ENCODE measurements at regions not wholly inside any gene's neighbourhood (a gene's known extent, or its start where the extent isn't known, plus 50 kb on each side); places are given as distances from the start of the nearest gene placed in this dataset.
"Not testable (repeated sequence)": the region's sequence is repeated elsewhere in the genome, so short reads cannot be mapped to it uniquely, and the experiment has no call there.

DNA sequence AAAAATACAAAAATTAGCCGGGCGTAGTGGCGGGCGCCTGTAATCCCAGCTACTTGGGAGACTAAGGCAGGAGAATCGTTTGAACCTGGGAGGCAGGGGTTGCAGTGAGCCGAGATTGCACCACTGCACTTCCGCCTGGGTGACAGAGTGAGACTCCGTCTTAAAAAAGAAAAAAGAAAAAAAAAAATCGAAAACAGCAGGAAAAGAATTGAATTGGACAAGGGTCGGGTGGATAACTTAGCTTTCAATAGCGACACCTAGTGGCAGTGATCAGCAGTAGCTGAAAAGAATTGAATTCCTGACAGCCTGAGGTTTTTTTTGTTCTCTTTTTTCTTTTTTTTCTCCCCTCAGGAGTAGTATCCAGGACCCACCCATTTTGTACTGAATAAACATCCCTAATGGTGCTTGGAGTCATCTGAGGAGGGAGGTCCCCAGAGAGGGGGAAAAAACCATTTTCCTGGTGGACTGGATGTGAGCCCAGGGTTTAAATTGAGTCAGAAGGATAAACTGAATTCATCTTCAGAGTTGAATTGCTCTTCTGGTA is 55.1 kb downstream of the CYCS start:
- peak; percentile 14 to 29 for DNase-seq

DNA sequence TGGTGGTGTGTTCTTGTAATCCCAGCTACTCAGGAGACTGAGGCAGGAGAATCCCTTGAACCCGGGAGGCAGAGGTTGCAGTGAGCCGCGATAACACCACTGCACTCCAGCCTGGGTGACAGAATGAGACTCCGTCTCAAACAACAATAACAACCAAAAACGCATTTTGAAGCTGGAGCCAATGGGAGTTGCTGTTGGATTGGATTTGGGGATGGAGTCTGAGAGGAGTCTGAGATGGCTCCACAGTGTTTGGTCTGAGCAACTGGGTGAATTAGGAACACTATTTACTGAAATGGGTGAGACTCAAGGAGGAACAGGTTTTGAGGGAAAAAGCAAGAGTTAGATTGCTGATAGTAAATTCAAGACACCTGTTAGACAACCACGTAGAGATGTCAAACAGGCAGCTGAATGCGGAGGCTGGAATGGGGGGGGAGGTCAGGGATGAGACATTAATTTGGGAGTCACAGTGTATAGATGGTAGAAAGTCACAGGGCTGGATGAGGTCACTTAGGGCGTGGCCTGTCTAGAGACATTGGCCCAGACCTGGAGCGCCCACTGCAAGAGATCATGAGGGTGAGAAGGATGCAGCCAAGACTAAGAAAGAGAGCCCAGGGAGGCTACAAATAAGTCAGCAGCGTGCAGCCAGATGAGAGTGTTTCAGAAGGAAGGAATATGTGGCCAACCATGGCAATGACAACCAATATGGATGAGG is 56.4 kb downstream of the CYCS start:
- DNase-seq: no peak

GRCh38 chr7:25067726-25068501 is 57.1 kb downstream of the CYCS start:
- no peak for DNase-seq

GRCh38 chr7:25066253-25066652 is 58.8 kb downstream of the CYCS start:
- no peak for DNase-seq

DNA sequence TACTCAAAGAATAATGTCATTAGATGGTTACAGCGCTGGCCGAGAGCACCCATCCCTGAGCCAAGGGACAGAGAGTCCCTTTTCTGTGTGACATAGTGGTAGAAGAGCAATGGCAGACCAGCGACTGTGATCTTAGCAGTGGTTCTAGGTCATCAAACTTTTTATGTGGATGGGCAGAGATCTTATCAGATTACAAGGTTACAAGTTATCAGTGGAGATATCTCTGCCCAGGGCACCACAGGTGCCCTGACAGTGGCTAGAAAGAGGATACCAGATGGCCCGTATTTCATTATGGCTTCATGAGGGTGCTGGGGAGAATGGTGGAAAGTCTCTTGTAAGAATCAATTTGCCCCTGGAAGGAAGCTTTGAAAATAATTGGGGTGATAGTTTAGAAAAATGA is 62.7 kb downstream of the CYCS start:
- no peak for DNase-seq

DNA sequence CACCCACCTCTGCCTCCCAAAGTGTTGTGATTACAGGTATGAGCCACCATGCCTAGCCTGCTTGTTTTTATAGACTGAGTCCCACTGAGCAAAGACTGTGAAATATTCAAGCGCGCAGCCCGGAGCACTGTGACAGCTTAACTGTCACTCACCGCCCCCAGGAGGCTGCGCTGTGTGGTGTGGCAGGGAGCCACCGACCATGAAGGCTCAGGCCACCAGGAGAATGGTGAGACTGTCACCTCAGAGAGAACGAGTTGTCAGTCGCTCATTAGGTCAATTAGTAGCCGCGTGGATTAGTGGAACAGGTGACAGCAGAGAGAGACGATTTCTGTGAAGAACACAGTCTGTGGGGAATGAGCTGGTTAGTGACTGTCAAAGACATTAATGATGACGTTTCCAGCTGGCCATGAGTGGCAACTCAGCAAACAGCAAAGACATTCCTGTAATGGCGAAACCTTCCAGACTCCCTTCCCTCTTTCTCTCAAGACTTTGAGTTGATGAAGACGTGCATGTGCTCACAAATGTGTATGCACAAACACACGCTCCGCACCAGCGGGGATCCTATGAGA is 64.5 kb downstream of the CYCS start:
- no peak for DNase-seq

- DNase-seq: no peak
These were observed 65.5 kb downstream of the CYCS start for GRCh38 chr7:25059576-25059975.

DNA sequence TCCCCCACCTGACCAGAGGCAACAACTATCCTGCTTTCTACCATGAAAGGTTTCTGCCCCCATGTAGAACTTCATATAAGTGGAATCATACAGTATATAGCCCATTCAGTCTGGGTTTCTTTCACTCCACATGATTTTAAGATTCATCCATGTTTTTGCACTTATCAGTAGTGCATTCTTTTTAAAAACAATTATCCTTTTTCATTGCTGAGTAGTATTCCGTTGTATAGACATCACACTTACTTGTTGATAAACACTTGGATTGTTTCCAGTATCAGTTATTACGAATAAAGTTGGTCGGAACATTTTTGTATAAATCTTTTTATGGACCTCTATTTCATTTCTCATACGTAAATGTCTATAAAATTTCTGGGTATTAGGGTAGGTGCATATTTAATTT is 68.7 kb downstream of the CYCS start:
- DNase-seq: no peak

GRCh38 chr7:25055520-25056220 is 69.4 kb downstream of the CYCS start:
- no peak for DNase-seq

GRCh38 chr7:25054819-25055519 is 70.1 kb downstream of the CYCS start:
- DNase-seq: no peak

- no peak for DNase-seq
These were observed 70.2 kb upstream of the OSBPL3 start for GRCh38 chr7:25050223-25050622.

DNA sequence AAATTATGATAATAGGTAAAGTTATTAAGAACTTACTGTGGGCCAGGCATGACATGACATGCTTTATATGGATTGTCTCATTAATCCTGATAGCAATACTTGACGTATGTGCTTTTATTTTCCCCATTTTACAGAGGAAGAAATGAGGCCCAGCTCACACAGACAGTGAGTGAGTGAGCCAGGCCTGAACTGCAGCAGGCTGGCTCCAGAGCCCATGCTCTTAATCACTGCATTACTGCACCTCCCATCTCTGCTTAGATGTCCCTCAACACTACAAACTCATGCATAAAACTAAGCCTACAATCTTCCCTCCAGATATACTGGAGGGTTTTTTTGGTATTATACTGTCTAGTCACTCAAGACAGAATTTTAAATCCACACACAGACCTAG is 68.5 kb upstream of the OSBPL3 start:
- no peak for DNase-seq

GRCh38 chr7:25047571-25048443 is 67.8 kb upstream of the OSBPL3 start:
- DNase-seq: not testable (repeated sequence)

DNA sequence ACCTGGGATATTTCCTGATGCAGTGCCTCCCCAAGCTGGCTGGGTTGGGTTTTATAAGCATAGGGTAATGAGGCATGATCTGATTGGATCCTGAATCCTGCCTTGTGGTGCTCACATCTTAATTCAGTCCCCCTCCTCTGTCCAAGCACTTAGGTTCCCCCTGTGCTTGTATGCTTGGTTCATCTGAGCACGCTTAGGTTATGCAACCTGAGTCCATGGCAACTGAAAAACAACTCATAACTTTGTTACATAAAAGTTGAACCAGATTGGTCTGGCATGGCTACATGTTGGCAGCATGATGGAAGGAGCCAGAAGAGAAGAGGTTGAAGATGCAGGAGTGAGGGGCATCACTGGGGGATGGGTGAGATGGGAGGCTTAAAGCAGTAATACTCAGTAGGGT is 57.3 kb upstream of the OSBPL3 start:
- DNase-seq: no peak

DNA sequence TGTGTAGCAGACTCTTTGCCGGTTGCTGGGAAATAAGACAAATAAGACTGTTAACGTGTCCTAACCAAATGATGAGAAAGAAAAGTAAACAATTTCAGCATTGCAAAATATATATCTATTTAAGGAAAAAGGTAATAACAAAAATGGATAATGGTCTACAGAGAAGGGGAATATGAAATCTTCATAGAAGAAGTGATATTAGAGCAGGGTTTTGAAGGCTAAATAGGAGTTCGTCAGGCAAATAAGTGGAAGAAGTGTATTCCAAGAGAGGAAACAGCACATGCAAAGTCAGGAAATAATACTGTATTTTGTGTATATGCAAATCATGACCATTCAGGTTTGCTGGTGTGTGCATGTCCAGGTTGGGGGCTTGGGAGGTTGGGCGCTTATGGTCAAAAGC is 55.3 kb upstream of the OSBPL3 start:
- DNase-seq: no peak

- DNase-seq: no peak
These were observed 54.2 kb upstream of the OSBPL3 start for GRCh38 chr7:25034136-25034535.

DNA sequence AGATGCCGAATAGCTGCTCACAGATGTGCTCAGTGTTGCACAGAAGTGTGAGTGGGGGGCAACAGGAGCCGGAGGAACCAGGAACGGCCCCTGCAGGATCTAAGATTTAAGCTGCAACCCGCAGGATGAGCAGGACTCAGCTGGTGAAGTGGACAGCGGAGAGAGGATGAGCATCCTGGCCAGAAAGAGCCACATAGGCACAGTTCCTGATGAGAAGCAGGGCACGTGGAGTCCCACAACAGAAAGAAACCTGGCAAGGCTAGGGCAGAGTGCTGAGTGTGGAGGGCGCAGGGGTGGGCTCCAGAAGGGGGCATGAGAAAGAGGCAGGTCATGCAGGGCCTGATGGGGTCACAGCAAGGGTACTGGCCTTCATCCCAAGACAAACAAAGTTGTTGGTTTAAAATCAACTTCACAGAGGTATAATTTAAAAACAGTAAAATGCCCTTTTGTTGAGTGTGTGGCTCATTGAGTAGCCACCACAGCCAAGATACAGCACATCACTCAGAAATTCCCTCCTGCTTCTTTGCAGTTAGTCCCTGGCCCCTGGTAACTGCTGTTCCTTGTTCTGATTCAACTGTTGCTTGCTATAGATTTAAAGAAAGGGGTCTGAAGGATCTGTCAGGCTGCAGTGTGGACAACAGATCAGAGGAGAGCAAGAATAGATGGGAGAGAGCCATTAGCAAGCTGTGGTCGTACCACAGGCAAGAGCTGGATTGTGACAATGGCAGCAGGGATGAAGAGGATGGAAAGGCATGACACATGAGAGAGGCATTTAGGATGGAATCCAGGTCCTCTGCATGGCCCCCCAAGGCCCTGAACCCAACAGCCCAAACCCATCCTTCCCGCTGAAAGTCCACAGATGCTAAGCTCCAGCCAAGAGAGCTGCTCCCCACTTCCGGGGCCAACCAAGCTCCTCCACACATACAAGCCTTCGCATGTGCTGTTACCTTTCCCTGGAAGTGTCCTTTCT is 53.1 kb upstream of the OSBPL3 start:
- DNase-seq: no peak

- DNase-seq: no peak
These were observed 51.5 kb upstream of the OSBPL3 start for GRCh38 chr7:25031432-25031831.

DNA sequence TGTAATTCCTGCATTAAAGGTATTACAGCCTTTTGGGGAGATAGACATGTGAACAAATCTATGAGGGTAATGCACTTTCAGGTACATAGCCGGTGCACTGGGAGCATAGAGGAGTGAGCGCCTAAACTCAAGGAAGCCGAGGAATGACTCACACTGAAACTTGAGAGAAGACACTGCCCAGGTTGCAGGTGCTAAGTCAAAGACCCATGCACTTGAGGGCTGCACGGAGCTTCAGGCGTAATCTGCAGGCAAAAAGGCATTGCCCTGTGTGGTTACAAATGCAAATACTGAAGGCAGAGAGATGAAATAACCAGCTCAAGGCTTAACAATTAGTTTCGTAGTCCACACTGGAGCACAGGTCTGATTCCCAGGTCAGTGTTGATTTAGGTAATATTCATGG is 51.0 kb upstream of the OSBPL3 start:
- peak in 1 of 2 experiments; percentile 6 for DNase-seq
